Ectodermal cell (in vitro differentiated cells): ENCODE measurements at regions not wholly inside any gene's neighbourhood (a gene's known extent, or its start where the extent isn't known, plus 50 kb on each side); places are given as distances from the start of the nearest gene placed in this dataset.
"Not testable (repeated sequence)": the region's sequence is repeated elsewhere in the genome, so short reads cannot be mapped to it uniquely, and the experiment has no call there.

Experiments used
- H3K27ac ChIP-seq: 2 replicates; pipeline ENCODE4 v1.7.0; 2013; ENCODE audit warnings: mild to moderate bottlenecking, low read depth, low read length; ENCODE audit not compliant: insufficient read depth, poor library complexity, severe bottlenecking
- H3K27me3 ChIP-seq: 2 replicates; pipeline ENCODE4 v1.7.0; 2013; ENCODE audit warnings: mild to moderate bottlenecking, low read length; ENCODE audit not compliant: insufficient read depth, control insufficient read depth, poor library complexity, severe bottlenecking
- H3K36me3 ChIP-seq: one replicate; pipeline ENCODE4 v1.7.0; 2013; ENCODE audit warnings: low read length; ENCODE audit not compliant: control insufficient read depth, insufficient read depth
- H3K4me1 ChIP-seq: one replicate; pipeline ENCODE4 v1.7.0; 2013; ENCODE audit warnings: low read length; ENCODE audit not compliant: control insufficient read depth, insufficient read depth
- H3K4me3 ChIP-seq: 2 replicates; pipeline ENCODE4 v1.7.0; 2013; ENCODE audit warnings: low read depth, low read length, control low read depth; ENCODE audit not compliant: insufficient read depth
- H3K9me3 ChIP-seq: 2 replicates; pipeline ENCODE4 v1.7.0; 2013; ENCODE audit warnings: mild to moderate bottlenecking, low read length, moderate library complexity; ENCODE audit not compliant: control insufficient read depth
- WGBS, 2 experiments: methylation state at CpG; one replicate each; pipeline ENCODE4 v1.1.7; 2013; ENCODE audit warnings: missing lambda C conversion rate in 2 of 2; 5-methylcytosine and 5-hydroxymethylcytosine counted together

DNA sequence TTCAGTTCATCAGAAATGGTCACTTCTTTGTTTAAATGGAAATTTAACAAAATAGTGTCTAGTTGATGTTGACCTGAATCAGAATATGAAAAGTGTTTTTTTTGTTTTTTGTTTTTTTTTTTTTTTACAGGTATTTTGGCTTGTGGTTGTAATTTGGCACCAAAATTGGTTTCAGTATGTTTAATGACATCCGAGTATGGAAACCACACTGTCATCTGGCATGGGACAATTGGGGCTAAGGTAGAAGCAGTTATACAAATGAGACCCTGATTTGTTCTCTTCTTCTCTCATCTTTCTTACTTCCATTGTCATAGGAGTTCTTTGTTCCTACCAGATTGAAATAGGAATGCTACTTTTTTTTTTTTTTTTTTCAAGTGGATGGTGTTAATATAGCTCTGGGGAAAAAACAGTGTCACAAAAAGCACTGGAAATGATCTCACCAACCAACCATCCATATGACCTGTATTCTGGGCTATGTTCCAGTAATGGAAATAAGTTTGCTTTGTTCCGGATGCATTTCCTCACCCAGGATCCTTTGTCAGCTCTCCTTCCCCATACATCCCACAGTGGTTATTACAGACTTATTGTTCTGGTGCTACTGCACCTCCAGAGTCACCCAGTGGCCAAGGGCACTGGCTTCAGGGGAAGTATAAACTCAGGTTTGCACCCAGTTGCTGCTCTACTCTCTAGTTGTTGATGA lies 95.8 kb downstream of the ATXN3L start:
- Histone ChIP-seq H3K9me3 (no peaks in the 10 kb centered on the region), H3K4me1 (no peaks in the 10 kb centered on the region), H3K27me3 (no peaks in the 10 kb centered on the region), H3K36me3 (no peaks in the 10 kb centered on the region), H3K27ac (no peak overlapping the region), H3K4me3 (no peak overlapping the region)
- WGBS, 2 experiments, result 96% methylated on average over 2 of the region's 2 CpGs; no CpG with 5 or more reads in 1 of the 2 experiments

DNA sequence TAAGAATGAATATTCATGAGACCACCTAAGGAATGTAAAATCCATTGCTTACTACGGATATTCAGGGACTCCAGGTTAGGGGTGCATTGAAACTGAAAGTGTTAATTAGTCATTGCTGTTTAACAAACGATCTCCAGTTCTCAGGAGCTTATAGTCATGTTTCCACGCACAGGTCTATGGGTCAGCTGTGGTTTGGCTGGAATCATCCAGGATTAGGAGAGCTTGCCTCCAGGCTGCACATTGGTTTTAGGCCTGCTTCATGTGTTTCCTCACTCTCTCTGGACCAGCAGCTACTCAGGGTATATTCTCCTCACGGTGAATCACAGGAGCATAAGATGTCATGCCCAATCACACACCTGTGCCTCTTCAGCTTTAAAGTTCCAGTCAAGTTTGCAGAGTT lies 98.9 kb downstream of the ATXN3L start:
- no peaks in the 10 kb centered on the region for H3K36me3 ChIP-seq
- no peaks in the 10 kb centered on the region for H3K9me3 ChIP-seq
- no peak overlapping the region for H3K4me3 ChIP-seq
- no peak overlapping the region for H3K27ac ChIP-seq
- no peaks in the 10 kb centered on the region for H3K27me3 ChIP-seq
- WGBS, 2 experiments, result 48 to 54% methylated on average over 4 of the region's 4 CpGs
- H3K4me1 ChIP-seq, result no peaks in the 10 kb centered on the region

- no peaks in the 10 kb centered on the region for H3K9me3 ChIP-seq
- H3K4me1 ChIP-seq, result no peaks in the 10 kb centered on the region
- no CpG with 5 or more reads among the region's 2 CpGs for WGBS, 2 experiments
Measured at GRCh38 chrX:13219991-13220764, 99.7 kb downstream of the ATXN3L start.

GRCh38 chrX:13218758-13219157 lies 101.1 kb downstream of the ATXN3L start:
- H3K27me3 ChIP-seq, result no peaks in the 10 kb centered on the region
- WGBS, 2 experiments, result 100% methylated on average over 1 to 2 of the region's 3 CpGs
- no peaks in the 10 kb centered on the region for H3K4me1 ChIP-seq
- H3K27ac ChIP-seq, result no peak overlapping the region
- no peak overlapping the region for H3K4me3 ChIP-seq
- H3K36me3 ChIP-seq, result no peaks in the 10 kb centered on the region
- H3K9me3 ChIP-seq, result no peaks in the 10 kb centered on the region

More at GRCh38 chrX:13219991-13220764, 99.7 kb downstream of the ATXN3L start:
- Histone ChIP-seq H3K4me3 (no peak overlapping the region), H3K27ac (no peak overlapping the region), H3K36me3 (no peaks in the 10 kb centered on the region), H3K27me3 (no peaks in the 10 kb centered on the region)

- H3K9me3 ChIP-seq, result no peaks in the 10 kb centered on the region
- no peak overlapping the region for H3K4me3 ChIP-seq
- no peaks in the 10 kb centered on the region for H3K4me1 ChIP-seq
- no peak overlapping the region for H3K27ac ChIP-seq
- no peaks in the 10 kb centered on the region for H3K27me3 ChIP-seq
- H3K36me3 ChIP-seq, result no peaks in the 10 kb centered on the region
- 84 to 98% methylated on average over 3 to 4 of the region's 4 CpGs for WGBS, 2 experiments
Measured at GRCh38 chrX:13216139-13216538, 103.7 kb downstream of the ATXN3L start.

GRCh38 chrX:13215729-13216128 lies 104.1 kb downstream of the ATXN3L start:
- Histone ChIP-seq H3K27me3 (no peaks in the 10 kb centered on the region), H3K27ac (no peak overlapping the region)

GRCh38 chrX:13212191-13212651 lies 107.6 kb downstream of the ATXN3L start:
- WGBS, 2 experiments, result 82 to 96% methylated on average over 1 of the region's 1 CpG
- Histone ChIP-seq H3K4me1 (no peaks in the 10 kb centered on the region), H3K27me3 (no peaks in the 10 kb centered on the region), H3K9me3 (no peaks in the 10 kb centered on the region), H3K27ac (no peak overlapping the region), H3K4me3 (no peak overlapping the region), H3K36me3 (no peaks in the 10 kb centered on the region)

More at GRCh38 chrX:13215729-13216128, 104.1 kb downstream of the ATXN3L start:
- no peaks in the 10 kb centered on the region for H3K9me3 ChIP-seq
- no peaks in the 10 kb centered on the region for H3K36me3 ChIP-seq
- H3K4me1 ChIP-seq, result no peaks in the 10 kb centered on the region
- 97 to 100% methylated on average over 1 to 3 of the region's 4 CpGs for WGBS, 2 experiments
- H3K4me3 ChIP-seq, result no peak overlapping the region

GRCh38 chrX:13210142-13210541 lies 109.7 kb downstream of the ATXN3L start:
- not testable (repeated sequence) for H3K27ac ChIP-seq, H3K4me3 ChIP-seq, H3K9me3 ChIP-seq, H3K27me3 ChIP-seq, H3K36me3 ChIP-seq, H3K4me1 ChIP-seq
- 92 to 100% methylated on average over 1 to 3 of the region's 3 CpGs for WGBS, 2 experiments

- WGBS, 2 experiments, result 56 to 97% methylated on average over 1 to 2 of the region's 2 CpGs
- not testable (repeated sequence) for H3K36me3 ChIP-seq, H3K4me3 ChIP-seq, H3K9me3 ChIP-seq, H3K27me3 ChIP-seq, H3K4me1 ChIP-seq, H3K27ac ChIP-seq
Measured at GRCh38 chrX:13209704-13210103, 110.1 kb downstream of the ATXN3L start.

GRCh38 chrX:13208281-13208935 lies 111.4 kb downstream of the ATXN3L start:
- no peaks in the 10 kb centered on the region for H3K4me1 ChIP-seq
- WGBS, 2 experiments, result 93 to 95% methylated on average over 1 to 3 of the region's 3 CpGs

More at GRCh38 chrX:13208281-13208935, 111.4 kb downstream of the ATXN3L start:
- no peak overlapping the region for H3K4me3 ChIP-seq
- H3K27me3 ChIP-seq, result no peaks in the 10 kb centered on the region
- H3K36me3 ChIP-seq, result no peaks in the 10 kb centered on the region
- no peaks in the 10 kb centered on the region for H3K9me3 ChIP-seq
- H3K27ac ChIP-seq, result no peak overlapping the region
